CD4-positive, alpha-beta memory T cell (primary cell): ENCODE measurements at regions not wholly inside any gene's neighbourhood (a gene's known extent, or its start where the extent isn't known, plus 50 kb on each side); places are given as distances from the start of the nearest gene placed in this dataset.

Experiments used
- CTCF ChIA-PET: fragments of 350-600 bp; sonication (Branson Sonifier 250); formaldehyde crosslinking; loops from one replicate; lab custom pipeline; 2021; ENCODE audit warnings: inconsistent platforms; ENCODE audit not compliant: partially characterized antibody; lab: Charles Lee
- POLR2A ChIA-PET: fragments of 350-600 bp; sonication (Branson Sonifier 250); formaldehyde crosslinking; loops from one replicate; lab custom pipeline; 2021; ENCODE audit not compliant: partially characterized antibody; lab: Charles Lee
- DNase-seq, 5 donors: peaks; one replicate each; pipeline versions ENCODE4 v3.0.0 to v3.0.0-alpha.2; 2020 to 2022; ENCODE audit warnings: mixed read lengths in 1 of 5
- H3K27ac ChIP-seq: one replicate; pipeline ENCODE4 v1.7.0; 2013; ENCODE audit warnings: low read depth, low read length
- H3K27me3 ChIP-seq: 2 replicates; pipeline ENCODE4 v1.7.0; 2013; ENCODE audit warnings: mild to moderate bottlenecking, low read length, moderate library complexity; ENCODE audit not compliant: insufficient read depth
- H3K36me3 ChIP-seq: 2 replicates; pipeline ENCODE4 v1.7.0; 2013; ENCODE audit warnings: mild to moderate bottlenecking, low read length, moderate library complexity; ENCODE audit not compliant: insufficient read depth
- H3K4me1 ChIP-seq: 2 replicates; pipeline ENCODE4 v1.7.0; 2013; ENCODE audit warnings: mild to moderate bottlenecking, low read length, moderate library complexity; ENCODE audit not compliant: insufficient read depth
- H3K4me3 ChIP-seq, 2 donors: one replicate each; pipeline ENCODE4 v1.7.0; 2013; ENCODE audit warnings: low read length in 2 of 2, mild to moderate bottlenecking in 1 of 2
- H3K9me3 ChIP-seq, 2 donors: one replicate each; pipeline ENCODE4 v1.7.0; 2013; ENCODE audit warnings: low read length in 2 of 2, control low read depth in 1 of 2; ENCODE audit not compliant: control insufficient read depth in 1 of 2
- H3K27ac Mint-ChIP-seq, 7 donors: one replicate each; pipeline ENCODE4 v1.8.0; 2020 to 2021; ENCODE audit warnings: mixed read lengths in 7 of 7, mild to moderate bottlenecking in 6 of 7, inconsistent platforms in 3 of 7, moderate library complexity in 3 of 7
- H3K27me3 Mint-ChIP-seq, 2 donors: one replicate each; pipeline ENCODE4 v1.8.0; 2020 to 2021; ENCODE audit warnings: mixed read lengths in 2 of 2
- H3K36me3 Mint-ChIP-seq, 2 donors: one replicate each; pipeline ENCODE4 v1.8.0; 2020 to 2021; ENCODE audit warnings: mixed read lengths in 2 of 2, inconsistent platforms in 1 of 2, mild to moderate bottlenecking in 1 of 2
- H3K4me1 Mint-ChIP-seq, 4 donors: one replicate each; pipeline ENCODE4 v1.8.0; 2020 to 2021; ENCODE audit warnings: mixed read lengths in 4 of 4, mild to moderate bottlenecking in 1 of 4
- H3K4me3 Mint-ChIP-seq, 8 donors: one replicate each; pipeline ENCODE4 v1.8.0; 2020 to 2021; ENCODE audit warnings: mixed read lengths in 8 of 8, mild to moderate bottlenecking in 7 of 8, moderate library complexity in 6 of 8, inconsistent platforms in 3 of 8
- H3K9me3 Mint-ChIP-seq, 8 donors: one replicate each; pipeline ENCODE4 v1.8.0; 2020 to 2021; ENCODE audit warnings: mixed read lengths in 8 of 8, mild to moderate bottlenecking in 5 of 8, inconsistent platforms in 3 of 8, moderate library complexity in 1 of 8
- intact Hi-C: fragments of 100-400 bp; cut with micrococcal nuclease; formaldehyde crosslinking; loops from one replicate; pipeline ENCODE4 v1.15.1; 2023

DNA sequence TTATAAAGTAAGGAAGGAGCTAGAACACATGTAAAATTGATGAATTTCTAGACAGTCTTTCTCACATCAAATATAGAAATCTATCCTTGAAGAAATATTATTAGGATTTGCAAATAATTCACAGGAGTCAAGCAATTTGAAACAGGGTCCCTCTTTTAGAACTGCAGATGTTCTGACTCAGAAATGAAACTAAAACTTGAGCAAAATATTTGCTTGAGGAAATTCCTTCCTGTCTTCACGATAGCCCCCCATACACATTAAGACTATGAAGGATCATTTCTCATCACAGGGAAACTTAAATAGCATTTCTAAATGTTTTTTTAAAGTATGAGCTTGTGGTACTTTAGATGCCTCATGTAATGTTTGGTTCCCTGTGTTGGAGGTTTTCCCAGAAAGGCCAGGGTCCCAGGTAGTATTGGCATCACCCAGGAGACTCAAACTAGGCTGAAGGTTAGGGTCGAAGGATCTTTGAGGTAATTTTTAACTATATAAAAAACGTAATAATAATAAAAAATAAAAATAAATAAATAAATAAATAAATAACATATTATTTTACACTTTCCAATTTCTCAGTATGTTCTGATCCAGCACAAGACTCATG, 144.0 kb upstream of the TBX18 start:
- peaks cover 0 to 4% (median 0%) of the 10 kb centered on the region in 8 donors for H3K9me3 Mint-ChIP-seq
- Histone ChIP-seq H3K4me3 (no peak overlapping the region), H3K36me3 (no peaks in the 10 kb centered on the region), H3K27me3 (no peaks in the 10 kb centered on the region), H3K27ac (no peak overlapping the region), H3K9me3 (no peaks in the 10 kb centered on the region), H3K4me1 (no peaks in the 10 kb centered on the region)
- no peak overlapping the region for H3K27ac Mint-ChIP-seq
- DNase-seq = no peak
- intact Hi-C loops = no loop called here
- ChIA-PET CTCF (no interaction called here), POLR2A (no interaction called here)
- H3K4me3 Mint-ChIP-seq = no peak overlapping the region
- H3K4me1 Mint-ChIP-seq = no peaks in the 10 kb centered on the region
- H3K27me3 Mint-ChIP-seq = no peaks in the 10 kb centered on the region
- no peaks in the 10 kb centered on the region for H3K36me3 Mint-ChIP-seq

DNA sequence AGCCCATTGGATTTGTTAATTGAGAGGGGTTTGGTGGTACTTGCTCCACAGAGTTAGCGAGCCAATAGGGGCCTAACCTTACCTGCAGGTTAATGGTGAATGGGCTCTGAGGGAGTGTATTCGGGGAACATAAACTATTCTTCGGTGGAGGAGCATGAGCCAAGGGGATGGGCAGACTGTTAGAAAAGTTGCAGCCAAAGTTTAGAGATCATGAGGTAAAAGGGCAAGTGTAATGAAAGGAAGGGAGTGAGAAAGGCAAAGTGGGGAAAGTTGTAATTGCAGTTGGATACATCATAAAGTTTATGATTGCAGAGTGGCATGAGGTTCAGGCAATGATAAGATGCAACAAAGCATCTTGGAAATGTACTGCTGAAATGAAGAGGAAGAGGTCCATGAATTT, 142.1 kb upstream of the TBX18 start:
- Histone ChIP-seq H3K4me1 (no peaks in the 10 kb centered on the region), H3K27ac (no peak overlapping the region), H3K27me3 (no peaks in the 10 kb centered on the region), H3K9me3 (no peaks in the 10 kb centered on the region), H3K4me3 (no peak overlapping the region), H3K36me3 (no peaks in the 10 kb centered on the region)
- Mint-ChIP-seq H3K36me3 (no peaks in the 10 kb centered on the region), H3K4me1 (no peaks in the 10 kb centered on the region), H3K4me3 (no peak overlapping the region), H3K27ac (no peak overlapping the region), H3K9me3 (no peaks in the 10 kb centered on the region), H3K27me3 (no peaks in the 10 kb centered on the region)
- intact Hi-C loops = no loop called here
- POLR2A ChIA-PET = no interaction called here
- DNase-seq = no peak
- CTCF ChIA-PET = no interaction called here

DNA sequence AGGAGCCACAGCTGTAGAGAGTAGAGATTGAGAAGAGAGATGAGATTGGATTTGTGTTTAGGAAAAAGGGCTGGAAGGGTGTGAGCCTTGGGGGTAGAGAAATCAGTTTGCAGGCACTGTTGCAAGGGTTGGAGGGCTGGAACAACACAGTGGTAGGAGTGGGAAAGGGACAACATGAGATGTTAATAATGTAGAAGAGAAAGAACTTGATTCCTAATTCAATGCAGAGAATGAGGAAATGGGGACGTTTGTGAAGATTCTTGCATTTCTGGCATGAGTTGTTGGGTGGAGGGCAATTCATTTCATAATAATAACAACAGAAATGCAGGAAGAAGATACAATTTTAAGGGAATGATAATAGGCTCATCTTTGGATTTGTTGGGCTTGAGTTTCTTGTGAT, 141.4 kb upstream of the TBX18 start:
- H3K4me3 Mint-ChIP-seq = no peak overlapping the region
- POLR2A ChIA-PET = no interaction called here
- H3K4me1 Mint-ChIP-seq = no peaks in the 10 kb centered on the region
- Histone ChIP-seq H3K4me3 (no peak overlapping the region), H3K36me3 (no peaks in the 10 kb centered on the region), H3K9me3 (no peaks in the 10 kb centered on the region), H3K27ac (no peak overlapping the region), H3K4me1 (no peaks in the 10 kb centered on the region), H3K27me3 (no peaks in the 10 kb centered on the region)
- no peaks in the 10 kb centered on the region for H3K27me3 Mint-ChIP-seq
- CTCF ChIA-PET = no interaction called here
- intact Hi-C loops = no loop called here
- no peaks in the 10 kb centered on the region for H3K9me3 Mint-ChIP-seq
- DNase-seq = no peak
- H3K36me3 Mint-ChIP-seq = no peaks in the 10 kb centered on the region
- no peak overlapping the region for H3K27ac Mint-ChIP-seq

DNA sequence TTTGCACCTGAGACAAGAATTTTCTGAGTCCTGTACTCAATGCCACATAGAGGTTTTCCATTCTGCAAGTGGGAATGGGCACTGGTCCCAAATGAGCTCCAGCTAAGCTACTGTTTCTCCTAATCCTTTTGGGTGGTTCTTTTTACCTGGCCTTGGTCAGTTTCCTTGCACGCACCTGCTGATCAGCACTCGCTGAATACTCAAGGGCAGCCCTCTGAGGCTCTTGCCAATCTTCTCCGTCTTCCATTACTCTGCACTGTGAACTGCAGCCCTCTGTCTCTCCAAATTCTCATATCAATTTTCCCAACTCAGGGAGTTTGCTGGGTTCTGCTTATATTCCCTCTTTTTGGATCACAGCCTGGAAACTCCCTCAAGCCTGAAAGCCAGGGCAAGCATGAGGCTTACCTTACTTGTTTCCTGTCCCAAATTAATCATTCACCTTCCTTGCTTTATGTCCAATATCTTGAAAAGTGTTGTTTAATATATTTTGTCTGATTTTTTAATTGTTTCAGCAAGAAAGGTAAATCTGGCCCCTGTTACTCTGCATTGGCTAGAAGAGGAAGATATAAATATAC, 138.0 kb upstream of the TBX18 start:
- Mint-ChIP-seq H3K27me3 (no peaks in the 10 kb centered on the region), H3K4me3 (no peak overlapping the region), H3K27ac (no peak overlapping the region), H3K36me3 (no peaks in the 10 kb centered on the region), H3K4me1 (no peaks in the 10 kb centered on the region), H3K9me3 (no peaks in the 10 kb centered on the region)
- no peak overlapping the region for H3K27ac ChIP-seq
- H3K27me3 ChIP-seq = no peaks in the 10 kb centered on the region
- ChIA-PET CTCF (no interaction called here), POLR2A (no interaction called here)
- intact Hi-C loops = no loop called here
- no peaks in the 10 kb centered on the region for H3K9me3 ChIP-seq
- DNase-seq = no peak
- H3K36me3 ChIP-seq = no peaks in the 10 kb centered on the region
- no peak overlapping the region for H3K4me3 ChIP-seq
- H3K4me1 ChIP-seq = no peaks in the 10 kb centered on the region

- H3K36me3 ChIP-seq = no peaks in the 10 kb centered on the region
- Mint-ChIP-seq H3K4me3 (no peak overlapping the region), H3K36me3 (no peaks in the 10 kb centered on the region), H3K9me3 (peaks cover 0 to 2% (median 0%) of the 10 kb centered on the region in 8 donors), H3K27me3 (no peaks in the 10 kb centered on the region), H3K27ac (no peak overlapping the region), H3K4me1 (no peaks in the 10 kb centered on the region)
- CTCF ChIA-PET = no interaction called here
- DNase-seq = no peak
- H3K27ac ChIP-seq = no peak overlapping the region
- H3K4me1 ChIP-seq = no peaks in the 10 kb centered on the region
- intact Hi-C loops = no loop called here
- POLR2A ChIA-PET = no interaction called here
- no peak overlapping the region for H3K4me3 ChIP-seq
- H3K9me3 ChIP-seq = no peaks in the 10 kb centered on the region
- H3K27me3 ChIP-seq = no peaks in the 10 kb centered on the region
These were observed 133.7 kb upstream of the TBX18 start for GRCh38 chr6:84897988-84898594.

DNA sequence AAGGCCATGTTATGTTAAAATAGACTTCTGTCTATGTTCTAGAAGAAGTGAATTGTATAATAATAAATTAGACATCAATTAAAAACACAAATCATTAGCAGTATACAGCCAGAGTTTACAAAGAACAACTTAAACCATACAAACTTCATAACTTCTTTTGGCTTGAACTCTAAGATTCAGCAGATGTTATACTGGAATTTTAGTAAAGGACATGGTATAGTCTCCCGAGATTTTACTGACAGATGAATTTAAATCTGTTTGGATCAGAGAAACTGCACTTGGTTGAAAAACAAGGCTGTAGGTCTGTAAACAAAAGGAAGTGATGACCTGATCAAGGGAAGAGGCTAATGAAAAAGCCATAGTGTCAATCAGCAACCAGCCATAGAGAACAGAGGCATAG, 132.6 kb upstream of the TBX18 start:
- no peak overlapping the region for H3K4me3 ChIP-seq
- Mint-ChIP-seq H3K4me1 (no peaks in the 10 kb centered on the region), H3K27ac (no peak overlapping the region), H3K27me3 (no peaks in the 10 kb centered on the region), H3K4me3 (no peak overlapping the region), H3K9me3 (peaks cover 0 to 2% (median 0%) of the 10 kb centered on the region in 8 donors), H3K36me3 (no peaks in the 10 kb centered on the region)
- H3K9me3 ChIP-seq = no peaks in the 10 kb centered on the region
- intact Hi-C loops = no loop called here
- no peaks in the 10 kb centered on the region for H3K36me3 ChIP-seq
- ChIA-PET POLR2A (no interaction called here), CTCF (no interaction called here)
- H3K27me3 ChIP-seq = no peaks in the 10 kb centered on the region
- H3K4me1 ChIP-seq = no peaks in the 10 kb centered on the region
- H3K27ac ChIP-seq = no peak overlapping the region
- no peak for DNase-seq

DNA sequence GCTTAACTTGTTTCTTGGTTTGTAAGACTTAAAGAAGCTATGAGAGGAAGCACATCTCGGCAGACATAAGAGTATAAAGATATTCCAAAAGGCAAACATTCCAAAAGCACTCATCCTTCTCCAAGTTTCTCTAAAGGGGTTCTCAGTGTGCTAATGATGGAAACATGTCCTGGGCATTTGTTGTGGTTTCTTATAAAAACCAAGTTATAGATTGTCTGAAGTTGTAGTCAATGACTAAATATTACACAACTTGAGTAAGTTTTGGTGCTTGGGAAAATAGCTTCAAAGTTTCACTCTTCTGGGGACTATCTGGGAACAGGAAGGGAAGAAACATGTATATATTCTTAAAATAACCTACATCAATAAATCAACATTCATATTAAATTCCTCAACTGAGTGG, 128.3 kb upstream of the TBX18 start:
- intact Hi-C loops = no loop called here
- H3K27me3 Mint-ChIP-seq = no peaks in the 10 kb centered on the region
- no peaks in the 10 kb centered on the region for H3K36me3 ChIP-seq
- H3K4me3 ChIP-seq = no peak overlapping the region
- peaks cover 0 to 3% (median 0%) of the 10 kb centered on the region in 8 donors for H3K9me3 Mint-ChIP-seq
- H3K27me3 ChIP-seq = no peaks in the 10 kb centered on the region
- no peaks in the 10 kb centered on the region for H3K9me3 ChIP-seq
- DNase-seq = no peak
- ChIA-PET CTCF (no interaction called here), POLR2A (no interaction called here)
- H3K4me1 Mint-ChIP-seq = no peaks in the 10 kb centered on the region
- no peaks in the 10 kb centered on the region for H3K36me3 Mint-ChIP-seq
- H3K4me1 ChIP-seq = no peaks in the 10 kb centered on the region
- H3K27ac Mint-ChIP-seq = no peak overlapping the region
- no peak overlapping the region for H3K27ac ChIP-seq
- no peak overlapping the region for H3K4me3 Mint-ChIP-seq
